GM12878 (cell line): ENCODE measurements at regions not wholly inside any gene's neighbourhood (a gene's known extent, or its start where the extent isn't known, plus 50 kb on each side); places are given as distances from the start of the nearest gene placed in this dataset.

Source experiments
- CBX5 ChIP-seq: sonication (generic); IDR thresholded peaks from 2 replicates; pipeline ENCODE4 v1.6.1; 2016; ENCODE audit warnings: low read depth, moderate library complexity, mild to moderate bottlenecking, inconsistent platforms
- CHD1 ChIP-seq: IDR thresholded peaks from 2 replicates; pipeline ENCODE4 v1.6.1; 2012; ENCODE audit warnings: low read depth, low read length, improper control_type of control experiment
- EP300 ChIP-seq, 2 experiments: fragments of 150-350 bp in 1 of 2; IDR thresholded peaks; 2 replicates each; pipeline ENCODE4 v1.6.1; 2011 to 2012; ENCODE audit warnings: low read depth in 2 of 2, low read length in 2 of 2, borderline replicate concordance in 1 of 2, improper control_type of control experiment in 1 of 2, inconsistent platforms in 1 of 2; ENCODE audit not compliant: control insufficient read depth in 1 of 2
- EZH2 ChIP-seq: IDR thresholded peaks from 2 replicates; pipeline ENCODE4 v1.6.1; 2012; ENCODE audit warnings: low read depth, mild to moderate bottlenecking, control low read depth, inconsistent platforms, low read length, borderline replicate concordance; ENCODE audit not compliant: control insufficient read depth
- FOS ChIP-seq: IDR thresholded peaks from 3 replicates; pipeline ENCODE4 v1.6.1; 2011; ENCODE audit warnings: borderline replicate concordance; ENCODE audit not compliant: insufficient read length; ENCODE audit errors: extremely low read depth
- HDAC6 ChIP-seq: fragments of 200-600 bp; sonication (generic); IDR thresholded peaks from one replicate; pipeline ENCODE4 v1.8.0; 2017; ENCODE audit warnings: antibody characterized with exemption; ENCODE audit not compliant: unreplicated experiment
- JUND ChIP-seq: IDR thresholded peaks from 2 replicates; pipeline ENCODE4 v1.6.1; 2012; ENCODE audit warnings: low read depth, mild to moderate bottlenecking, low read length, improper control_type of control experiment, moderate library complexity
- MXI1 ChIP-seq: fragments of 150-350 bp; IDR thresholded peaks from 2 replicates; pipeline ENCODE4 v1.6.1; 2011; ENCODE audit warnings: low read depth, mild to moderate bottlenecking, inconsistent platforms, low read length, improper control_type of control experiment
- NBN ChIP-seq: fragments of 450-650 bp; IDR thresholded peaks from 2 replicates; pipeline ENCODE4 v1.6.1; 2016
- RFX5 ChIP-seq: IDR thresholded peaks from 2 replicates; pipeline ENCODE4 v1.6.1; 2011; ENCODE audit warnings: low read depth, low read length, improper control_type of control experiment
- YY1 ChIP-seq: IDR thresholded peaks from 2 replicates; pipeline ENCODE4 v1.6.1; 2011; ENCODE audit warnings: low read depth, mild to moderate bottlenecking, low read length
- TF ChIP-seq, protein P1 (sequence below): IDR thresholded peaks from 2 replicates; pipeline ENCODE4 v1.6.1; 2011; ENCODE audit warnings: low read depth, low read length, improper control_type of control experiment, borderline replicate concordance
- TF ChIP-seq, protein P2 (sequence below): IDR thresholded peaks from 2 replicates; pipeline ENCODE4 v1.6.1; 2012; ENCODE audit warnings: low read depth, low read length, improper control_type of control experiment
- TF ChIP-seq, protein P3 (sequence below): IDR thresholded peaks from 2 replicates; pipeline ENCODE4 v1.6.1; 2012; ENCODE audit warnings: mild to moderate bottlenecking, low read depth, low read length

DNA sequence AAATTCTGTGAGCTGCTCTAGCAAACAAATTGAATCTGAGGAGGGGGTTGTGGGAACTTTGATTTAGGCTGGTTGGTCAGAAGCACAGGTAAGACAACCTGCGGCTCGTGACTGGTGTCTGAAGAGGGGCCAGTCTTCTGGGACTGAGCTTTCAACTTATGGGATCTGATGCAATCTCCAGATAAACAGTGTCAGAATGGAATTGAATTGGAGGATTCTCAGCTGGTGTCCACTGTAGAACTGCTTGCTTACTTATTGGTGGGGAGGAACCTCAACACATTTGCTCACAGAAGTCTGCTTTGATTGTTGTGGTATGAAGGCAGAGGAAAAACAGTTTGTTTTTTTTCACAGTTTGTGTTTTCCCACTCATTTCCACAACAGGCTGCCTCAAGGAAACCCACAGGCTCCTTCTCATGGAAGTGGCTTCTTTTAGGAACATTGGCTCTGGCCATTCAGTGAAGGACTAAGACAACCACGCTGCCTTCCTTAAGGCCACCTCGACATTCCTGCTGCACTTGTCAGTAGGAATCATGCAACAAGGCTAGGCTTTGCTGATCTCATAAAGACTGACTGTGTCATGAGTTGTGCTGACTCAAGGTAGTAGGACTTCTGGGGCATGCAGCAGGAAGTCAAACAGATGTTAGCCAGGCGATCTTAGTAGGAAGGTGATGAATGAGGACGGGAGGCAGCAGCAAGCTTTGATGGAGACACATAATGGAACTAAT is 104.7 kb downstream of the TSN start:
- TF ChIP-seq JUND (no peak), CHD1 (no peak), EZH2 (no peak), HDAC6 (no peak), CBX5 (no peak), NBN (no peak), YY1 (no peak), MXI1 (no peak), EP300 (IDR thresholded peaks at IDR 0.05; ENCODE audit: borderline replicate concordance in 1 of 2, control insufficient read depth in 1 of 2, low read depth in 2 of 2, low read length in 2 of 2) (no peak), RFX5 (no peak), FOS (no peak)
- TF ChIP-seq, protein P1, sequence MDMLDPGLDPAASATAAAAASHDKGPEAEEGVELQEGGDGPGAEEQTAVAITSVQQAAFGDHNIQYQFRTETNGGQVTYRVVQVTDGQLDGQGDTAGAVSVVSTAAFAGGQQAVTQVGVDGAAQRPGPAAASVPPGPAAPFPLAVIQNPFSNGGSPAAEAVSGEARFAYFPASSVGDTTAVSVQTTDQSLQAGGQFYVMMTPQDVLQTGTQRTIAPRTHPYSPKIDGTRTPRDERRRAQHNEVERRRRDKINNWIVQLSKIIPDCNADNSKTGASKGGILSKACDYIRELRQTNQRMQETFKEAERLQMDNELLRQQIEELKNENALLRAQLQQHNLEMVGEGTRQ, result no peak
- TF ChIP-seq, protein P2, sequence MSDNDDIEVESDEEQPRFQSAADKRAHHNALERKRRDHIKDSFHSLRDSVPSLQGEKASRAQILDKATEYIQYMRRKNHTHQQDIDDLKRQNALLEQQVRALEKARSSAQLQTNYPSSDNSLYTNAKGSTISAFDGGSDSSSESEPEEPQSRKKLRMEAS, result no peak
- TF ChIP-seq, protein P3, sequence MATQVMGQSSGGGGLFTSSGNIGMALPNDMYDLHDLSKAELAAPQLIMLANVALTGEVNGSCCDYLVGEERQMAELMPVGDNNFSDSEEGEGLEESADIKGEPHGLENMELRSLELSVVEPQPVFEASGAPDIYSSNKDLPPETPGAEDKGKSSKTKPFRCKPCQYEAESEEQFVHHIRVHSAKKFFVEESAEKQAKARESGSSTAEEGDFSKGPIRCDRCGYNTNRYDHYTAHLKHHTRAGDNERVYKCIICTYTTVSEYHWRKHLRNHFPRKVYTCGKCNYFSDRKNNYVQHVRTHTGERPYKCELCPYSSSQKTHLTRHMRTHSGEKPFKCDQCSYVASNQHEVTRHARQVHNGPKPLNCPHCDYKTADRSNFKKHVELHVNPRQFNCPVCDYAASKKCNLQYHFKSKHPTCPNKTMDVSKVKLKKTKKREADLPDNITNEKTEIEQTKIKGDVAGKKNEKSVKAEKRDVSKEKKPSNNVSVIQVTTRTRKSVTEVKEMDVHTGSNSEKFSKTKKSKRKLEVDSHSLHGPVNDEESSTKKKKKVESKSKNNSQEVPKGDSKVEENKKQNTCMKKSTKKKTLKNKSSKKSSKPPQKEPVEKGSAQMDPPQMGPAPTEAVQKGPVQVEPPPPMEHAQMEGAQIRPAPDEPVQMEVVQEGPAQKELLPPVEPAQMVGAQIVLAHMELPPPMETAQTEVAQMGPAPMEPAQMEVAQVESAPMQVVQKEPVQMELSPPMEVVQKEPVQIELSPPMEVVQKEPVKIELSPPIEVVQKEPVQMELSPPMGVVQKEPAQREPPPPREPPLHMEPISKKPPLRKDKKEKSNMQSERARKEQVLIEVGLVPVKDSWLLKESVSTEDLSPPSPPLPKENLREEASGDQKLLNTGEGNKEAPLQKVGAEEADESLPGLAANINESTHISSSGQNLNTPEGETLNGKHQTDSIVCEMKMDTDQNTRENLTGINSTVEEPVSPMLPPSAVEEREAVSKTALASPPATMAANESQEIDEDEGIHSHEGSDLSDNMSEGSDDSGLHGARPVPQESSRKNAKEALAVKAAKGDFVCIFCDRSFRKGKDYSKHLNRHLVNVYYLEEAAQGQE, result no peak
